Brain microvascular endothelial cell (primary cell): ENCODE measurements at regions not wholly inside any gene's neighbourhood (a gene's known extent, or its start where the extent isn't known, plus 50 kb on each side); places are given as distances from the start of the nearest gene placed in this dataset.
A peak's percentile ranks its signal among the peaks of the same experiment; 100 is the strongest.

Experiments used
- DNase-seq: peaks from one replicate; pipeline ENCODE4 v3.0.0-alpha.2; 2020
- H3K27ac ChIP-seq: fragments of 250-450 bp; sonication (Bioruptor Pico); 2 replicates; pipeline ENCODE4 v1.5.1; 2020; ENCODE audit warnings: mild to moderate bottlenecking, moderate library complexity
- H3K27me3 ChIP-seq: fragments of 250-450 bp; sonication (Bioruptor Pico); replicated peaks from 2 replicates; pipeline ENCODE4 v1.5.1; 2020; ENCODE audit warnings: mild to moderate bottlenecking
- H3K36me3 ChIP-seq: fragments of 250-450 bp; sonication (Bioruptor Pico); replicated peaks from 2 replicates; pipeline ENCODE4 v1.5.1; 2020; ENCODE audit warnings: mild to moderate bottlenecking
- H3K4me3 ChIP-seq: 2 replicates; pipeline ENCODE4 v1.5.1; 2011; ENCODE audit warnings: low read depth, mild to moderate bottlenecking, control low read depth, low read length, moderate library complexity
- CTCF ChIP-seq: IDR thresholded peaks from 2 replicates; pipeline ENCODE4 v1.5.1; 2011; ENCODE audit warnings: low read depth, mild to moderate bottlenecking, moderate library complexity, low read length, control low read depth, inconsistent platforms; ENCODE audit errors: missing control alignments
- in situ Hi-C: cut with HindIII; loops from 2 replicates; pipeline ENCODE4 v1.10.0; 2017; ENCODE audit warnings: low sequenced_read_pairs, low pct_ligation_motif_present

GRCh38 chr6:43910638-43911353 is 140.8 kb downstream of the VEGFA start:
- Histone ChIP-seq H3K27me3 (no peaks in the 10 kb centered on the region), H3K27ac (no peak overlapping the region), H3K4me3 (no peak overlapping the region), H3K36me3 (no peaks in the 10 kb centered on the region)
- TF ChIP-seq CTCF = no peak
- in situ Hi-C loops = no loop called here
- peak; percentile 24 for DNase-seq

GRCh38 chr6:43910149-43910637 is 140.2 kb downstream of the VEGFA start:
- no peak overlapping the region for H3K4me3 ChIP-seq
- H3K36me3 ChIP-seq = no peaks in the 10 kb centered on the region
- in situ Hi-C loops = no loop called here
- no peaks in the 10 kb centered on the region for H3K27me3 ChIP-seq
- no peak for TF ChIP-seq CTCF
- no peak for DNase-seq
- H3K27ac ChIP-seq = no peak overlapping the region

- DNase-seq = no peak
- in situ Hi-C loops = no loop called here
- no peaks in the 10 kb centered on the region for H3K27me3 ChIP-seq
- no peak for TF ChIP-seq CTCF
- no peaks in the 10 kb centered on the region for H3K36me3 ChIP-seq
- H3K27ac ChIP-seq = no peak overlapping the region
- H3K4me3 ChIP-seq = no peak overlapping the region
Observed at GRCh38 chr6:43909474-43910148, 139.6 kb downstream of the VEGFA start.

- H3K4me3 ChIP-seq = no peak overlapping the region
- in situ Hi-C loops = no loop called here
- no peak overlapping the region for H3K27ac ChIP-seq
- no peaks in the 10 kb centered on the region for H3K36me3 ChIP-seq
- H3K27me3 ChIP-seq = no peaks in the 10 kb centered on the region
- DNase-seq = no peak
- TF ChIP-seq CTCF = no peak
Observed at GRCh38 chr6:43907789-43908472, 137.9 kb downstream of the VEGFA start.

GRCh38 chr6:43907312-43907711 is 137.3 kb downstream of the VEGFA start:
- in situ Hi-C loops = no loop called here
- no peaks in the 10 kb centered on the region for H3K36me3 ChIP-seq
- DNase-seq = no peak
- H3K4me3 ChIP-seq = no peak overlapping the region
- TF ChIP-seq CTCF = no peak
- no peaks in the 10 kb centered on the region for H3K27me3 ChIP-seq
- H3K27ac ChIP-seq = no peak overlapping the region
